Stimulated activated naive CD8-positive, alpha-beta T cell treated with anti-CD3 and anti-CD28 coated beads, Interleukin-15, Interleukin-2, amounts not matched to agents 100 U/mL and 50 U/mL, for 24 hours (primary cell): ENCODE measurements at regions not wholly inside any gene's neighbourhood (a gene's known extent, or its start where the extent isn't known, plus 50 kb on each side); places are given as distances from the start of the nearest gene placed in this dataset.
"Not testable (repeated sequence)": the region's sequence is repeated elsewhere in the genome, so short reads cannot be mapped to it uniquely, and the experiment has no call there.

Experiments
- ATAC-seq: fragments of 150-1000 bp; cut with Tn5 transposase; one replicate; pipeline ENCODE4 v1.10.0; 2021
- DNase-seq: peaks from one replicate; pipeline ENCODE4 v3.0.0; 2021

GRCh38 chr12:8282181-8282580, 54.8 kb upstream of the FAM90A1 start:
- not testable (repeated sequence) for DNase-seq, ATAC-seq

GRCh38 chr12:8285681-8286080, 58.3 kb upstream of the FAM90A1 start:
- ATAC-seq, DNase-seq: not testable (repeated sequence)

GRCh38 chr12:8291764-8292163, 64.3 kb upstream of the FAM90A1 start:
- not testable (repeated sequence) for ATAC-seq, DNase-seq

- not testable (repeated sequence) for ATAC-seq, DNase-seq
Observed at GRCh38 chr12:8294662-8295061, 67.2 kb upstream of the FAM90A1 start.

GRCh38 chr12:8308611-8309010, 81.2 kb upstream of the FAM90A1 start:
- ATAC-seq, DNase-seq: not testable (repeated sequence)

GRCh38 chr12:8315997-8316396, 88.6 kb upstream of the FAM90A1 start:
- not testable (repeated sequence) for ATAC-seq, DNase-seq

GRCh38 chr12:8317675-8318074, 90.3 kb upstream of the FAM90A1 start:
- ATAC-seq, DNase-seq: not testable (repeated sequence)

- DNase-seq, result peak; percentile 12
Observed at GRCh38 chr12:8320251-8320730, 92.9 kb upstream of the FAM90A1 start.

GRCh38 chr12:8320791-8321370, 93.5 kb upstream of the FAM90A1 start:
- not testable (repeated sequence) for ATAC-seq, DNase-seq

More at GRCh38 chr12:8320251-8320730, 92.9 kb upstream of the FAM90A1 start:
- ATAC-seq, result not testable (repeated sequence)

- DNase-seq, ATAC-seq: not testable (repeated sequence)
Observed at GRCh38 chr12:8325145-8325839, 97.9 kb upstream of the FAM90A1 start.

- DNase-seq, ATAC-seq: not testable (repeated sequence)
Observed at GRCh38 chr12:8328835-8329234, 101.4 kb upstream of the FAM90A1 start.

GRCh38 chr12:8332373-8332772, 105.0 kb upstream of the FAM90A1 start:
- ATAC-seq, DNase-seq: not testable (repeated sequence)

- ATAC-seq, DNase-seq: not testable (repeated sequence)
Observed at GRCh38 chr12:8351073-8351472, 104.7 kb upstream of the CLEC6A start.

- not testable (repeated sequence) for DNase-seq, ATAC-seq
Observed at GRCh38 chr12:8354741-8355140, 101.0 kb upstream of the CLEC6A start.

GRCh38 chr12:8355531-8355930, 100.2 kb upstream of the CLEC6A start:
- ATAC-seq, DNase-seq: not testable (repeated sequence)

- not testable (repeated sequence) for DNase-seq, ATAC-seq
Observed at GRCh38 chr12:8373744-8374143, 82.0 kb upstream of the CLEC6A start.

GRCh38 chr12:8375122-8375521, 80.6 kb upstream of the CLEC6A start:
- not testable (repeated sequence) for ATAC-seq, DNase-seq

- not testable (repeated sequence) for DNase-seq, ATAC-seq
Observed at GRCh38 chr12:8377756-8378155, 78.0 kb upstream of the CLEC6A start.

- DNase-seq, ATAC-seq: not testable (repeated sequence)
Observed at GRCh38 chr12:8382556-8382955, 73.2 kb upstream of the CLEC6A start.

GRCh38 chr12:8384686-8385085, 71.1 kb upstream of the CLEC6A start:
- DNase-seq, ATAC-seq: not testable (repeated sequence)

- not testable (repeated sequence) for ATAC-seq, DNase-seq
Observed at GRCh38 chr12:8385431-8385830, 70.3 kb upstream of the CLEC6A start.

GRCh38 chr12:8386661-8387060, 69.1 kb upstream of the CLEC6A start:
- DNase-seq, ATAC-seq: not testable (repeated sequence)

- not testable (repeated sequence) for ATAC-seq
Observed at GRCh38 chr12:8389296-8389695, 66.5 kb upstream of the CLEC6A start.

More at GRCh38 chr12:8389296-8389695, 66.5 kb upstream of the CLEC6A start:
- not testable (repeated sequence) for DNase-seq
